ENCODE measurements at regions not wholly inside any gene's neighbourhood (a gene's known extent, or its start where the extent isn't known, plus 50 kb on each side); places are given as distances from the start of the nearest gene placed in this dataset.

DNA sequence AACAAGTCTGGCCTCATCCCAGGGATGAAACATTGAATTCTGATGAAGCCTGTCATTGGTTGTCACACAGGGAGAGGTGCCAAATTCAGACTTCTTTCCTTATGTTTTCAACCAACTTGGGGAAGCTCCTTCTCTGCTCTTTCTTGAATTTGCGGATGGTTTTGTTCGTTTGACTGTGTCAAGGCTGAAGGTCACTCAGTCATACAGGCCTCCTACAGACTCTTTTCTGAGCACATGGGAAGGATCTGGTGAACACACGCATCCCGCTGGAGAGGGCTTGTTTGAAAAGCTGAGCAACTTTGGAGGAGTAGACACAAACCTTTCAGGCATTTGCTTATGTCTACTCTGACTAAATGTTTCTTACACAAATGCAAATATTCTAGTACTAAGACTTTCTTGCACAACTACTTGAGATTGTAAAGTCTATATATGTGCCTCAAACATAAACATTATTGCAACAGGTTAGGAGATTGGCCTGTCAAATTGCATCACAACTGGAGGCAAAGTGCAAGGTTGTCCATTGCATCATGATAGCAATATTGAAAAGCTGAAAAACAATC, 151.5 kb upstream of the NR3C1 start (continued):
- TF ChIP-seq, protein P1, sequence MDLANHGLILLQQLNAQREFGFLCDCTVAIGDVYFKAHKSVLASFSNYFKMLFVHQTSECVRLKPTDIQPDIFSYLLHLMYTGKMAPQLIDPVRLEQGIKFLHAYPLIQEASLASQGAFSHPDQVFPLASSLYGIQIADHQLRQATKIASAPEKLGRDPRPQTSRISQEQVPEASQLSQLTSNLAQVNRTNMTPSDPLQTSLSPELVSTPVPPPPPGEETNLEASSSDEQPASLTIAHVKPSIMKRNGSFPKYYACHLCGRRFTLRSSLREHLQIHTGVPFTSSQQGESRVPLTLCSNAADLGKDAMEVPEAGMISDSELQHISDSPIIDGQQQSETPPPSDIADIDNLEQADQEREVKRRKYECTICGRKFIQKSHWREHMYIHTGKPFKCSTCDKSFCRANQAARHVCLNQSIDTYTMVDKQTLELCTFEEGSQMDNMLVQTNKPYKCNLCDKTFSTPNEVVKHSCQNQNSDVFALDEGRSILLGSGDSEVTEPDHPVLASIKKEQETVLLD (CRISPR knock-in tag; IDR thresholded peaks at IDR 0.05; ENCODE audit: low read depth): no peak
- TF ChIP-seq NR2F6 (IDR thresholded peaks at IDR 0.05) (peak; percentile 91), NR2F6 (CRISPR knock-in tag; IDR thresholded peaks at IDR 0.05) (peak; percentile 88), ELK4 (CRISPR knock-in tag; IDR thresholded peaks at IDR 0.05; ENCODE audit: borderline replicate concordance) (no peak), NCOR1 (IDR thresholded peaks at IDR 0.05; ENCODE audit: borderline replicate concordance, low read length) (peak; percentile 100), SRSF4 (IDR thresholded peaks at IDR 0.05; ENCODE audit: low read depth, low read length, poor library complexity, severe bottlenecking) (no peak), ZSCAN30 (CRISPR knock-in tag; IDR thresholded peaks at IDR 0.05) (0 out of 2 replicates have a peak, but pooled peaks have one; percentile 37), ZNF879 (CRISPR knock-in tag; IDR thresholded peaks at IDR 0.05) (no peak), ZSCAN22 (CRISPR knock-in tag; IDR thresholded peaks at IDR 0.05) (no peak), CBX2 (IDR thresholded peaks at IDR 0.05; ENCODE audit: low read depth, low read length) (no peak), CBX2 (CRISPR knock-in tag; IDR thresholded peaks at IDR 0.05; ENCODE audit: low read depth) (no peak), PRDM15 (CRISPR knock-in tag; IDR thresholded peaks at IDR 0.05) (no peak), IRF9 (CRISPR knock-in tag; IDR thresholded peaks at IDR 0.05; ENCODE audit: borderline replicate concordance) (no peak), FOXM1 (CRISPR knock-in tag; IDR thresholded peaks at IDR 0.05) (no peak), KLF9 (CRISPR knock-in tag; IDR thresholded peaks at IDR 0.05; ENCODE audit: low read depth) (no peak), ZNF777 (CRISPR knock-in tag; IDR thresholded peaks at IDR 0.05) (no peak), NFKB2 (CRISPR knock-in tag; IDR thresholded peaks at IDR 0.05; ENCODE audit: borderline replicate concordance) (no peak), HOXA7 (CRISPR knock-in tag; IDR thresholded peaks at IDR 0.05) (no peak), NRL (CRISPR knock-in tag; IDR thresholded peaks at IDR 0.05; ENCODE audit: borderline replicate concordance) (no peak), HNRNPK (IDR thresholded peaks at IDR 0.05; ENCODE audit: low read depth, low read length, poor library complexity, severe bottlenecking) (no peak), ZNF180 (CRISPR knock-in tag; IDR thresholded peaks at IDR 0.05; ENCODE audit: borderline replicate concordance, low read depth) (no peak), CREB1 (IDR thresholded peaks at IDR 0.05) (peak; percentile 36; the same call in 1 of the 2 replicates), CREB1 (CRISPR knock-in tag; IDR thresholded peaks at IDR 0.05) (peak; percentile 84), PHB2 (IDR thresholded peaks at IDR 0.05; ENCODE audit: partially characterized antibody) (no peak), HNRNPLL (IDR thresholded peaks at IDR 0.05; ENCODE audit: low read depth, low read length, poor library complexity, severe bottlenecking) (no peak), MATR3 (CRISPR knock-in tag; IDR thresholded peaks at IDR 0.05) (no peak)

Data from HepG2 (cell line).